WTC11 (cell line): ENCODE measurements at regions not wholly inside any gene's neighbourhood (a gene's known extent, or its start where the extent isn't known, plus 50 kb on each side); places are given as distances from the start of the nearest gene placed in this dataset.

ENCODE experiments used
- ATAC-seq: fragments of 200-7000 bp; cut with Tn5 transposase; 2 replicates; pipeline ENCODE4 v1.10.0; 2021; ENCODE audit warnings: mild to moderate bottlenecking, moderate library complexity
- CTCF ChIA-PET: fragments of 300-600 bp; sonication (Branson Sonifier 250); formaldehyde crosslinking; loops from one replicate; lab custom pipeline; 2021; ENCODE audit warnings: antibody characterized with exemption; lab: Charles Lee
- POLR2A ChIA-PET: fragments of 350-600 bp; sonication (Branson Sonifier 250); formaldehyde crosslinking; loops from one replicate; lab custom pipeline; 2021; ENCODE audit warnings: antibody characterized with exemption; lab: Charles Lee
- DNase-seq: peaks from one replicate; pipeline ENCODE4 v3.0.0; 2021; ENCODE audit warnings: low spot score
- H3K27ac Mint-ChIP-seq: 2 replicates; pipeline ENCODE4 v1.8.0; 2021; ENCODE audit warnings: mixed read lengths
- H3K27me3 Mint-ChIP-seq: 2 replicates; pipeline ENCODE4 v1.8.0; 2021; ENCODE audit warnings: low read depth, mild to moderate bottlenecking, moderate library complexity, mixed read lengths
- H3K36me3 Mint-ChIP-seq: 2 replicates; pipeline ENCODE4 v1.8.0; 2021; ENCODE audit warnings: mixed read lengths
- H3K4me1 Mint-ChIP-seq: 2 replicates; pipeline ENCODE4 v1.8.0; 2022; ENCODE audit warnings: mixed read lengths
- H3K4me3 Mint-ChIP-seq: 2 replicates; pipeline ENCODE4 v1.8.0; 2021; ENCODE audit warnings: mild to moderate bottlenecking, moderate library complexity, mixed read lengths
- H3K9me3 Mint-ChIP-seq: 2 replicates; pipeline ENCODE4 v1.8.0; 2021; ENCODE audit warnings: mixed read lengths
- AR ChIP-seq: fragments of 250-450 bp; sonication (Bioruptor Pico); IDR thresholded peaks from 2 replicates; pipeline ENCODE4 v1.9.0; 2021; ENCODE audit warnings: mild to moderate bottlenecking
- ESRRA ChIP-seq: sonication (generic); formaldehyde crosslinking; IDR thresholded peaks from 2 replicates; pipeline ENCODE4 v1.8.1; 2022; ENCODE audit warnings: mild to moderate bottlenecking, missing genetic modification reagents, borderline replicate concordance
- FOXJ3 ChIP-seq: sonication (generic); formaldehyde crosslinking; IDR thresholded peaks from 2 replicates; pipeline ENCODE4 v1.9.0; 2021; ENCODE audit warnings: missing genetic modification reagents, mild to moderate bottlenecking, borderline replicate concordance
- FOXK1 ChIP-seq: sonication (generic); formaldehyde crosslinking; IDR thresholded peaks from 2 replicates; pipeline ENCODE4 v1.8.0; 2022; ENCODE audit warnings: mild to moderate bottlenecking, moderate library complexity, missing genetic modification reagents
- FOXP1 ChIP-seq: sonication (generic); formaldehyde crosslinking; IDR thresholded peaks from 2 replicates; pipeline ENCODE4 v1.8.0; 2022; ENCODE audit warnings: missing genetic modification reagents, mild to moderate bottlenecking, moderate library complexity, borderline replicate concordance
- GABPB1 ChIP-seq: sonication (generic); formaldehyde crosslinking; IDR thresholded peaks from 2 replicates; pipeline ENCODE4 v1.8.1; 2023; ENCODE audit warnings: mild to moderate bottlenecking, missing genetic modification reagents
- IRF2 ChIP-seq: sonication (generic); formaldehyde crosslinking; IDR thresholded peaks from 2 replicates; pipeline ENCODE4 v1.8.0; 2022; ENCODE audit warnings: low read depth, missing genetic modification reagents, borderline replicate concordance
- NR2C2 ChIP-seq: sonication (generic); formaldehyde crosslinking; IDR thresholded peaks from 2 replicates; pipeline ENCODE4 v1.8.0; 2022; ENCODE audit warnings: mild to moderate bottlenecking, missing genetic modification reagents
- NR3C1 ChIP-seq: sonication (generic); formaldehyde crosslinking; conservative IDR thresholded peaks from 2 replicates; pipeline ENCODE4 v1.8.1; 2023; ENCODE audit warnings: low read depth, mild to moderate bottlenecking, missing genetic modification reagents
- RELA ChIP-seq: sonication (generic); formaldehyde crosslinking; IDR thresholded peaks from 2 replicates; pipeline ENCODE4 v1.8.1; 2022; ENCODE audit warnings: missing genetic modification reagents, mild to moderate bottlenecking, borderline replicate concordance
- SMAD4 ChIP-seq: sonication (generic); formaldehyde crosslinking; IDR thresholded peaks from 2 replicates; pipeline ENCODE4 v1.8.0; 2022; ENCODE audit warnings: mild to moderate bottlenecking, missing genetic modification reagents
- TEAD1 ChIP-seq: sonication (generic); formaldehyde crosslinking; IDR thresholded peaks from 2 replicates; pipeline ENCODE4 v1.8.0; 2022; ENCODE audit warnings: mild to moderate bottlenecking, missing genetic modification reagents
- ZNF121 ChIP-seq: sonication (generic); formaldehyde crosslinking; IDR thresholded peaks from 2 replicates; pipeline ENCODE4 v1.8.0; 2023; ENCODE audit warnings: missing genetic modification reagents
- ZNF219 ChIP-seq: sonication (generic); formaldehyde crosslinking; IDR thresholded peaks from 2 replicates; pipeline ENCODE4 v1.8.0; 2023; ENCODE audit warnings: missing genetic modification reagents, mild to moderate bottlenecking, borderline replicate concordance
- ZNF396 ChIP-seq: fragments of 250-450 bp; sonication (Bioruptor Pico); IDR thresholded peaks from 2 replicates; pipeline ENCODE4 v1.8.0; 2021; ENCODE audit warnings: mild to moderate bottlenecking, moderate library complexity, borderline replicate concordance
- ZNF423 ChIP-seq: fragments of 250-450 bp; sonication (Bioruptor Pico); IDR thresholded peaks from 2 replicates; pipeline ENCODE4 v2.1.2; 2022; ENCODE audit warnings: mild to moderate bottlenecking, moderate library complexity
- ZNF671 ChIP-seq: fragments of 250-450 bp; sonication (Bioruptor Pico); IDR thresholded peaks from 2 replicates; pipeline ENCODE4 v1.8.0; 2021; ENCODE audit warnings: mild to moderate bottlenecking
- TF ChIP-seq, protein P1 (sequence below): sonication (generic); formaldehyde crosslinking; IDR thresholded peaks from 2 replicates; pipeline ENCODE4 v1.8.0; 2023; ENCODE audit warnings: missing genetic modification reagents
- TF ChIP-seq, protein P2 (sequence below): sonication (generic); formaldehyde crosslinking; IDR thresholded peaks from 2 replicates; pipeline ENCODE4 v1.8.0; 2022; ENCODE audit warnings: missing genetic modification reagents
- TF ChIP-seq, protein P3 (sequence below): sonication (generic); formaldehyde crosslinking; IDR thresholded peaks from 2 replicates; pipeline ENCODE4 v1.8.0; 2022; ENCODE audit warnings: mild to moderate bottlenecking, missing genetic modification reagents
- TF ChIP-seq, protein P4 (sequence below): sonication (generic); formaldehyde crosslinking; conservative IDR thresholded peaks from 2 replicates; pipeline ENCODE4 v1.8.1; 2022; ENCODE audit warnings: mild to moderate bottlenecking, missing genetic modification reagents
- TF ChIP-seq, protein P5 (sequence below): fragments of 250-450 bp; sonication (Bioruptor Pico); IDR thresholded peaks from 2 replicates; pipeline ENCODE4 v2.1.2; 2022; ENCODE audit warnings: mild to moderate bottlenecking, moderate library complexity

DNA sequence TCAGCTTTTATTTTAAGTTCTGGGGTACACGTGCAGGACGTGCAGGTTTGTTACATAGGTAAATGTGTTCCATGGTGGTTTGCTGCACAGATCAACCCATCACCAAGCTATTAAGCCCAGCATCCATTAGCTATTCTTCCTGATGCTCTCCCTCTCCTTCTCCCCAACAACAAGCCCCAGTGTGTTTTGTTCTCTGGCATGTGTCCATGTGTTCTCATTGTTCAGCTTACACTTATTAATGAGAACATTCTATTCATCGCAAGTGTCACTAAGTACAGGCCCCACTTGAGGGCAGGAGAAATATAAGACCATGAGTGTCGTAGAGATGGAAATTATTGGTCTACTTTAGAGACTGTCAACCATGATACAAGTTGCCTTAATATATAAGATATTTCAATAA is 615.1 kb downstream of the CDH8 start:
- H3K4me3 Mint-ChIP-seq, result no peak overlapping the region
- POLR2A ChIA-PET, result no interaction called here
- TF ChIP-seq NR2C2 (CRISPR knock-in tag) (no peak), TEAD1 (CRISPR knock-in tag) (no peak), ZNF121 (CRISPR knock-in tag) (no peak), ZNF219 (CRISPR knock-in tag) (no peak), ZNF423 (CRISPR knock-in tag) (no peak), NR3C1 (CRISPR knock-in tag) (no peak), FOXP1 (CRISPR knock-in tag) (no peak), ZNF396 (CRISPR knock-in tag) (no peak), FOXK1 (CRISPR knock-in tag) (no peak), AR (CRISPR knock-in tag) (no peak), ZNF671 (CRISPR knock-in tag) (no peak), FOXJ3 (no peak), RELA (no peak), GABPB1 (CRISPR knock-in tag) (no peak), ESRRA (no peak)
- TF ChIP-seq, protein P1, sequence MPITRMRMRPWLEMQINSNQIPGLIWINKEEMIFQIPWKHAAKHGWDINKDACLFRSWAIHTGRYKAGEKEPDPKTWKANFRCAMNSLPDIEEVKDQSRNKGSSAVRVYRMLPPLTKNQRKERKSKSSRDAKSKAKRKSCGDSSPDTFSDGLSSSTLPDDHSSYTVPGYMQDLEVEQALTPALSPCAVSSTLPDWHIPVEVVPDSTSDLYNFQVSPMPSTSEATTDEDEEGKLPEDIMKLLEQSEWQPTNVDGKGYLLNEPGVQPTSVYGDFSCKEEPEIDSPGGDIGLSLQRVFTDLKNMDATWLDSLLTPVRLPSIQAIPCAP (CRISPR knock-in tag), result no peak
- TF ChIP-seq, protein P2, sequence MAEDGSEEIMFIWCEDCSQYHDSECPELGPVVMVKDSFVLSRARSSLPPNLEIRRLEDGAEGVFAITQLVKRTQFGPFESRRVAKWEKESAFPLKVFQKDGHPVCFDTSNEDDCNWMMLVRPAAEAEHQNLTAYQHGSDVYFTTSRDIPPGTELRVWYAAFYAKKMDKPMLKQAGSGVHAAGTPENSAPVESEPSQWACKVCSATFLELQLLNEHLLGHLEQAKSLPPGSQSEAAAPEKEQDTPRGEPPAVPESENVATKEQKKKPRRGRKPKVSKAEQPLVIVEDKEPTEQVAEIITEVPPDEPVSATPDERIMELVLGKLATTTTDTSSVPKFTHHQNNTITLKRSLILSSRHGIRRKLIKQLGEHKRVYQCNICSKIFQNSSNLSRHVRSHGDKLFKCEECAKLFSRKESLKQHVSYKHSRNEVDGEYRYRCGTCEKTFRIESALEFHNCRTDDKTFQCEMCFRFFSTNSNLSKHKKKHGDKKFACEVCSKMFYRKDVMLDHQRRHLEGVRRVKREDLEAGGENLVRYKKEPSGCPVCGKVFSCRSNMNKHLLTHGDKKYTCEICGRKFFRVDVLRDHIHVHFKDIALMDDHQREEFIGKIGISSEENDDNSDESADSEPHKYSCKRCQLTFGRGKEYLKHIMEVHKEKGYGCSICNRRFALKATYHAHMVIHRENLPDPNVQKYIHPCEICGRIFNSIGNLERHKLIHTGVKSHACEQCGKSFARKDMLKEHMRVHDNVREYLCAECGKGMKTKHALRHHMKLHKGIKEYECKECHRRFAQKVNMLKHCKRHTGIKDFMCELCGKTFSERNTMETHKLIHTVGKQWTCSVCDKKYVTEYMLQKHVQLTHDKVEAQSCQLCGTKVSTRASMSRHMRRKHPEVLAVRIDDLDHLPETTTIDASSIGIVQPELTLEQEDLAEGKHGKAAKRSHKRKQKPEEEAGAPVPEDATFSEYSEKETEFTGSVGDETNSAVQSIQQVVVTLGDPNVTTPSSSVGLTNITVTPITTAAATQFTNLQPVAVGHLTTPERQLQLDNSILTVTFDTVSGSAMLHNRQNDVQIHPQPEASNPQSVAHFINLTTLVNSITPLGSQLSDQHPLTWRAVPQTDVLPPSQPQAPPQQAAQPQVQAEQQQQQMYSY, result no peak
- TF ChIP-seq, protein P3, sequence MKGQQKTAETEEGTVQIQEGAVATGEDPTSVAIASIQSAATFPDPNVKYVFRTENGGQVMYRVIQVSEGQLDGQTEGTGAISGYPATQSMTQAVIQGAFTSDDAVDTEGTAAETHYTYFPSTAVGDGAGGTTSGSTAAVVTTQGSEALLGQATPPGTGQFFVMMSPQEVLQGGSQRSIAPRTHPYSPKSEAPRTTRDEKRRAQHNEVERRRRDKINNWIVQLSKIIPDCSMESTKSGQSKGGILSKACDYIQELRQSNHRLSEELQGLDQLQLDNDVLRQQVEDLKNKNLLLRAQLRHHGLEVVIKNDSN (CRISPR knock-in tag), result no peak
- TF ChIP-seq, protein P4, sequence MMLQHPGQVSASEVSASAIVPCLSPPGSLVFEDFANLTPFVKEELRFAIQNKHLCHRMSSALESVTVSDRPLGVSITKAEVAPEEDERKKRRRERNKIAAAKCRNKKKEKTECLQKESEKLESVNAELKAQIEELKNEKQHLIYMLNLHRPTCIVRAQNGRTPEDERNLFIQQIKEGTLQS, result no peak
- H3K27ac Mint-ChIP-seq, result no peak overlapping the region
- H3K9me3 Mint-ChIP-seq, result no peaks in the 10 kb centered on the region
- H3K27me3 Mint-ChIP-seq, result no peaks in the 10 kb centered on the region
- CTCF ChIA-PET, result no interaction called here
- ATAC-seq, result no peak
- no peaks in the 10 kb centered on the region for H3K36me3 Mint-ChIP-seq
- peaks cover 5% of the 10 kb centered on the region for H3K4me1 Mint-ChIP-seq
- no peak for DNase-seq

DNA sequence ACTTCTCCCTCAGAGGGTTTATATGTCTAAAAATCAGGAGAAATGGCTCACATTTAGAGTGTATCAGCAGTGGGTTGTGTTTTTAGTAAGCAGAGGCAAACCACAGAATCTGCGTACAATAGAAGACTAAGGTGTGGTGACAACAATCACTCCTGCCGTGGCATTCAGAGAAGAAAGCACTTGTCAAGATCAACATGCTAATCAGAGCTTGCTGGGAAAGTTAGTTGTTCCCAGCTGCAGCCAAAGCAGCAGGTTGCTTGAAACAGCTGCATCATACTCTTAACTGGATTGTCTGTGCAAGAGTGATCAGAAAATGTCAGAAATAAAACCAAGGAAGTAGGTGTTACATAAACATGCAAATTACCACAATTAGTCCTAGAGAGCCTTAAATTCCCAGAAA is 616.4 kb downstream of the CDH8 start:
- no peak for TF ChIP-seq SMAD4 (CRISPR knock-in tag)
- no peak for TF ChIP-seq GABPB1 (CRISPR knock-in tag)
- TF ChIP-seq, protein P5, sequence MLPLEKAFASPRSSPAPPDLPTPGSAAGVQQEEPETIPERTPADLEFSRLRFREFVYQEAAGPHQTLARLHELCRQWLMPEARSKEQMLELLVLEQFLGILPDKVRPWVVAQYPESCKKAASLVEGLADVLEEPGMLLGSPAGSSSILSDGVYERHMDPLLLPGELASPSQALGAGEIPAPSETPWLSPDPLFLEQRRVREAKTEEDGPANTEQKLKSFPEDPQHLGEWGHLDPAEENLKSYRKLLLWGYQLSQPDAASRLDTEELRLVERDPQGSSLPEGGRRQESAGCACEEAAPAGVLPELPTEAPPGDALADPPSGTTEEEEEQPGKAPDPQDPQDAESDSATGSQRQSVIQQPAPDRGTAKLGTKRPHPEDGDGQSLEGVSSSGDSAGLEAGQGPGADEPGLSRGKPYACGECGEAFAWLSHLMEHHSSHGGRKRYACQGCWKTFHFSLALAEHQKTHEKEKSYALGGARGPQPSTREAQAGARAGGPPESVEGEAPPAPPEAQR (CRISPR knock-in tag), result no peak
- TF ChIP-seq IRF2 (CRISPR knock-in tag), result no peak
- POLR2A ChIA-PET, result no interaction called here
- ATAC-seq, result peak; percentile 47; the same call in 1 of the 2 replicates
- no peak for DNase-seq
- no peak overlapping the region for H3K4me3 Mint-ChIP-seq
- H3K4me1 Mint-ChIP-seq, result peaks cover 5% of the 10 kb centered on the region
- no peaks in the 10 kb centered on the region for H3K27me3 Mint-ChIP-seq
- H3K27ac Mint-ChIP-seq, result 0 out of 2 replicates have a peak overlapping the region, but pooled peaks have one; percentile 5
- H3K36me3 Mint-ChIP-seq, result no peaks in the 10 kb centered on the region
- CTCF ChIA-PET, result no interaction called here
- no peaks in the 10 kb centered on the region for H3K9me3 Mint-ChIP-seq
